ENCODE measurements at regions not wholly inside any gene's neighbourhood (a gene's known extent, or its start where the extent isn't known, plus 50 kb on each side); places are given as distances from the start of the nearest gene placed in this dataset.

- no peaks in the 10 kb centered on the region for H3K9me2 ChIP-seq (replicated peaks; ENCODE audit: insufficient read depth)
- no peaks in the 10 kb centered on the region for H3K36me3 ChIP-seq (replicated peaks; ENCODE audit: insufficient read depth, low read depth)
- no peak overlapping the region for H3K27ac ChIP-seq
- H3K4me3 ChIP-seq: no peak overlapping the region
- H4K20me1 ChIP-seq (ENCODE audit: insufficient read depth, poor library complexity, severe bottlenecking): no peaks in the 10 kb centered on the region
- H3K4me2 ChIP-seq: no peak overlapping the region
- WGBS (ENCODE audit: low lambda C conversion rate, missing lambda C conversion rate): 76% methylated on average over 11 of the region's 11 CpGs
- no peak overlapping the region for H2AFZ ChIP-seq
- TF ChIP-seq CTCF (IDR thresholded peaks at IDR 0.05; ENCODE audit: poor library complexity) (no peak), EZH2phosphoT487 (IDR thresholded peaks at IDR 0.05; ENCODE audit: low read depth, severe bottlenecking, unreplicated experiment) (no peak), EZH2 (IDR thresholded peaks at IDR 0.05; ENCODE audit: borderline replicate concordance) (no peak)
- no peaks in the 10 kb centered on the region for H3K79me2 ChIP-seq
- DNase-seq (ENCODE audit: low spot score): no peak
- H3K27me3 ChIP-seq: no peaks in the 10 kb centered on the region
- H3K4me1 ChIP-seq (ENCODE audit: insufficient read depth): no peaks in the 10 kb centered on the region
- H3K9me3 ChIP-seq (ENCODE audit: low read depth): no peaks in the 10 kb centered on the region
These were observed 329.7 kb upstream of the TLE3 start for GRCh38 chr15:70427167-70428120.

GRCh38 chr15:70426096-70426821 lies 328.5 kb upstream of the TLE3 start:
- Histone ChIP-seq H3K79me2 (no peaks in the 10 kb centered on the region), H3K27me3 (no peaks in the 10 kb centered on the region), H3K27ac (no peak overlapping the region), H3K4me3 (no peak overlapping the region), H3K9me3 (ENCODE audit: low read depth) (no peaks in the 10 kb centered on the region), H3K4me2 (no peak overlapping the region), H2AFZ (no peak overlapping the region), H4K20me1 (ENCODE audit: insufficient read depth, poor library complexity, severe bottlenecking) (no peaks in the 10 kb centered on the region), H3K4me1 (ENCODE audit: insufficient read depth) (no peaks in the 10 kb centered on the region), H3K36me3 (replicated peaks; ENCODE audit: insufficient read depth, low read depth) (no peaks in the 10 kb centered on the region), H3K9me2 (replicated peaks; ENCODE audit: insufficient read depth) (no peaks in the 10 kb centered on the region)
- TF ChIP-seq EZH2 (IDR thresholded peaks at IDR 0.05; ENCODE audit: borderline replicate concordance) (no peak), EZH2phosphoT487 (IDR thresholded peaks at IDR 0.05; ENCODE audit: low read depth, severe bottlenecking, unreplicated experiment) (no peak), CTCF (IDR thresholded peaks at IDR 0.05; ENCODE audit: poor library complexity) (no peak)
- 79% methylated on average over 17 of the region's 17 CpGs for WGBS (ENCODE audit: low lambda C conversion rate, missing lambda C conversion rate)
- DNase-seq (ENCODE audit: low spot score): no peak

GRCh38 chr15:70424937-70425411 lies 327.3 kb upstream of the TLE3 start:
- 76% methylated on average over 4 of the region's 4 CpGs for WGBS (ENCODE audit: low lambda C conversion rate, missing lambda C conversion rate)
- Histone ChIP-seq H2AFZ (no peak overlapping the region), H3K79me2 (no peaks in the 10 kb centered on the region), H3K9me2 (replicated peaks; ENCODE audit: insufficient read depth) (no peaks in the 10 kb centered on the region), H3K9me3 (ENCODE audit: low read depth) (no peaks in the 10 kb centered on the region), H3K27ac (no peak overlapping the region), H3K4me3 (no peak overlapping the region), H3K27me3 (no peaks in the 10 kb centered on the region), H3K36me3 (replicated peaks; ENCODE audit: insufficient read depth, low read depth) (no peaks in the 10 kb centered on the region), H3K4me1 (ENCODE audit: insufficient read depth) (no peaks in the 10 kb centered on the region), H3K4me2 (no peak overlapping the region), H4K20me1 (ENCODE audit: insufficient read depth, poor library complexity, severe bottlenecking) (no peaks in the 10 kb centered on the region)
- DNase-seq (ENCODE audit: low spot score): no peak
- no peak for TF ChIP-seq CTCF (IDR thresholded peaks at IDR 0.05; ENCODE audit: poor library complexity)
- no peak for TF ChIP-seq EZH2phosphoT487 (IDR thresholded peaks at IDR 0.05; ENCODE audit: low read depth, severe bottlenecking, unreplicated experiment)
- TF ChIP-seq EZH2 (IDR thresholded peaks at IDR 0.05; ENCODE audit: borderline replicate concordance): no peak

Data from hepatocyte (in vitro differentiated cells).